IMR-90 (cell line): ENCODE measurements at regions not wholly inside any gene's neighbourhood (a gene's known extent, or its start where the extent isn't known, plus 50 kb on each side); places are given as distances from the start of the nearest gene placed in this dataset.

ENCODE experiments used
- ATAC-seq: fragments of 200-7000 bp; cut with Tn5 transposase; 2 replicates; pipeline ENCODE4 v1.9.1; 2020; ENCODE audit warnings: low read depth, mild to moderate bottlenecking, moderate library complexity
- BruUV-seq: library from RNA; stranded (reverse); fragments of 400-500 nt; replicated peaks from 2 replicates; lab custom pipeline; 2021; lab: Mats Ljungman, UMichigan
- CTCF ChIA-PET: fragments of 300-600 bp; formaldehyde crosslinking; extraction: SDS; loops from one replicate; lab custom pipeline; 2021; ENCODE audit warnings: antibody characterized with exemption; lab: Yijun Ruan, JAX
- POLR2A ChIA-PET: fragments of 300-600 bp; sonication (Branson Sonifier 250); formaldehyde crosslinking; loops from one replicate; lab custom pipeline; 2022; ENCODE audit warnings: antibody characterized with exemption; ENCODE audit not compliant: unreplicated experiment; lab: Charles Lee
- DNase-seq: peaks from one replicate; pipeline ENCODE4 v3.0.0; 2013
- H2AFZ ChIP-seq: replicated peaks from 2 replicates; pipeline ENCODE3; 2013; ENCODE audit warnings: low read length, mild to moderate bottlenecking; ENCODE audit not compliant: poor library complexity
- H2AK5ac ChIP-seq: 2 replicates; pipeline ENCODE4 v1.6.1; 2013; ENCODE audit warnings: low read depth, low read length, inconsistent platforms
- H2AK9ac ChIP-seq: replicated peaks from 2 replicates; pipeline ENCODE3; 2013; ENCODE audit warnings: mild to moderate bottlenecking, low read depth, low read length, moderate library complexity; ENCODE audit not compliant: poor library complexity
- H2BK120ac ChIP-seq: 2 replicates; pipeline ENCODE4 v1.6.1; 2013; ENCODE audit warnings: low read depth, low read length, inconsistent platforms
- H2BK15ac ChIP-seq: 3 replicates; pipeline ENCODE4 v1.6.1; 2013; ENCODE audit warnings: low read depth, low read length, inconsistent platforms
- H2BK20ac ChIP-seq: 2 replicates; pipeline ENCODE4 v1.6.1; 2013; ENCODE audit warnings: low read depth, mild to moderate bottlenecking, inconsistent platforms, low read length, moderate library complexity
- H2BK5ac ChIP-seq: 2 replicates; pipeline ENCODE4 v1.6.1; 2013; ENCODE audit warnings: mild to moderate bottlenecking, low read depth, low read length, inconsistent platforms; ENCODE audit not compliant: poor library complexity, severe bottlenecking
- H3K14ac ChIP-seq: replicated peaks from 2 replicates; pipeline ENCODE4 v1.6.1; 2013; ENCODE audit warnings: low read depth, low read length, inconsistent platforms
- H3K18ac ChIP-seq: 2 replicates; pipeline ENCODE4 v1.6.1; 2013; ENCODE audit warnings: low read depth, low read length, control low read depth
- H3K23ac ChIP-seq: 2 replicates; pipeline ENCODE4 v1.6.1; 2013; ENCODE audit warnings: low read depth, low read length, inconsistent platforms
- H3K27ac ChIP-seq: 2 replicates; pipeline ENCODE4 v1.5.1; 2013; ENCODE audit warnings: mild to moderate bottlenecking, control low read depth, low read length; ENCODE audit not compliant: insufficient read depth
- H3K27me3 ChIP-seq: 2 replicates; pipeline ENCODE4 v1.6.1; 2013; ENCODE audit warnings: low read length; ENCODE audit not compliant: control insufficient read depth, insufficient read depth
- H3K36me3 ChIP-seq: 2 replicates; pipeline ENCODE4 v1.6.1; 2013; ENCODE audit warnings: low read length, mixed read lengths; ENCODE audit not compliant: control insufficient read depth, insufficient read depth
- H3K4ac ChIP-seq: 2 replicates; pipeline ENCODE4 v1.6.1; 2013; ENCODE audit warnings: low read depth, low read length, inconsistent platforms
- H3K4me1 ChIP-seq: 2 replicates; pipeline ENCODE4 v1.6.1; 2013; ENCODE audit warnings: low read length, mixed read lengths; ENCODE audit not compliant: control insufficient read depth, insufficient read depth
- H3K4me2 ChIP-seq: 2 replicates; pipeline ENCODE4 v1.6.1; 2013; ENCODE audit warnings: low read depth, mild to moderate bottlenecking, control low read depth, low read length, moderate library complexity
- H3K4me3 ChIP-seq: 2 replicates; pipeline ENCODE4 v1.5.1; 2013; ENCODE audit warnings: low read depth, mild to moderate bottlenecking, control low read depth, low read length, moderate library complexity; ENCODE audit not compliant: insufficient read depth
- H3K56ac ChIP-seq: 2 replicates; pipeline ENCODE4 v1.6.1; 2013; ENCODE audit warnings: low read length, inconsistent platforms; ENCODE audit not compliant: insufficient read depth; ENCODE audit errors: extremely low read depth
- H3K79me1 ChIP-seq, 2 experiments: 2 replicates each; pipeline ENCODE4 v1.6.1; 2013; ENCODE audit warnings: low read length in 2 of 2, inconsistent platforms in 1 of 2, low read depth in 1 of 2
- H3K9ac ChIP-seq: 2 replicates; pipeline ENCODE4 v1.6.1; 2013; ENCODE audit warnings: low read depth, low read length, control low read depth
- H3K9me1 ChIP-seq: 2 replicates; pipeline ENCODE4 v1.6.1; 2013; ENCODE audit warnings: low read length, inconsistent platforms; ENCODE audit not compliant: insufficient read depth
- H3K9me3 ChIP-seq: 2 replicates; pipeline ENCODE4 v1.6.1; 2013; ENCODE audit warnings: low read length; ENCODE audit not compliant: control insufficient read depth, insufficient read depth
- H4K20me1 ChIP-seq: 2 replicates; pipeline ENCODE4 v1.6.1; 2013; ENCODE audit warnings: low read length, inconsistent platforms; ENCODE audit not compliant: insufficient read depth
- H4K5ac ChIP-seq: 2 replicates; pipeline ENCODE4 v1.6.1; 2013; ENCODE audit warnings: mild to moderate bottlenecking, low read depth, low read length, control low read depth
- H4K8ac ChIP-seq, 2 experiments: 2 replicates each; pipeline ENCODE4 v1.6.1; 2013; ENCODE audit warnings: low read depth in 2 of 2, low read length in 2 of 2, control low read depth in 1 of 2, inconsistent platforms in 1 of 2
- H4K91ac ChIP-seq: 2 replicates; pipeline ENCODE4 v1.6.1; 2013; ENCODE audit warnings: low read depth, low read length, inconsistent platforms; ENCODE audit not compliant: insufficient read depth
- BHLHE40 ChIP-seq: fragments of 150-350 bp; IDR thresholded peaks from 2 replicates; pipeline ENCODE4 v1.6.1; 2016; ENCODE audit warnings: mild to moderate bottlenecking, low read depth, low read length
- CEBPB ChIP-seq: IDR thresholded peaks from 2 replicates; pipeline ENCODE4 v1.6.1; 2012; ENCODE audit warnings: low read depth, low read length, improper control_type of control experiment
- CHD1 ChIP-seq: IDR thresholded peaks from 2 replicates; pipeline ENCODE4 v1.6.1; 2012; ENCODE audit warnings: low read depth, low read length, improper control_type of control experiment
- CTCF ChIP-seq: conservative IDR thresholded peaks from 2 replicates; pipeline ENCODE4 v1.5.1; 2012; ENCODE audit warnings: mild to moderate bottlenecking, low read depth, low read length, improper control_type of control experiment
- ELK1 ChIP-seq: fragments of 150-350 bp; IDR thresholded peaks from 2 replicates; pipeline ENCODE4 v1.6.1; 2016; ENCODE audit warnings: low read depth, mild to moderate bottlenecking, low read length, moderate library complexity, borderline replicate concordance
- FOS ChIP-seq: fragments of 150-350 bp; IDR thresholded peaks from 2 replicates; pipeline ENCODE4 v1.6.1; 2016; ENCODE audit warnings: low read depth, low read length
- MAFK ChIP-seq: IDR thresholded peaks from 2 replicates; pipeline ENCODE4 v1.6.1; 2012; ENCODE audit warnings: low read depth, low read length, improper control_type of control experiment
- MAZ ChIP-seq: IDR thresholded peaks from 2 replicates; pipeline ENCODE4 v1.6.1; 2012; ENCODE audit warnings: low read depth, mild to moderate bottlenecking, low read length, improper control_type of control experiment, moderate library complexity, borderline replicate concordance
- MXI1 ChIP-seq: IDR thresholded peaks from 2 replicates; pipeline ENCODE4 v1.6.1; 2012; ENCODE audit warnings: low read depth, mild to moderate bottlenecking, low read length, moderate library complexity, borderline replicate concordance
- NFE2L2 ChIP-seq: fragments of 150-350 bp; IDR thresholded peaks from 2 replicates; pipeline ENCODE4 v1.6.1; 2016; ENCODE audit warnings: low read depth, mild to moderate bottlenecking, low read length
- POLR2A ChIP-seq: IDR thresholded peaks from 2 replicates; pipeline ENCODE4 v1.6.1; 2012; ENCODE audit warnings: mild to moderate bottlenecking, low read depth, low read length
- RAD21 ChIP-seq: IDR thresholded peaks from 2 replicates; pipeline ENCODE4 v1.6.1; 2012; ENCODE audit warnings: low read length, improper control_type of control experiment
- RCOR1 ChIP-seq: IDR thresholded peaks from 2 replicates; pipeline ENCODE4 v1.6.1; 2012; ENCODE audit warnings: mild to moderate bottlenecking, low read length, improper control_type of control experiment; ENCODE audit not compliant: insufficient replicate concordance
- RFX5 ChIP-seq: IDR thresholded peaks from 2 replicates; pipeline ENCODE4 v1.8.0; 2012; ENCODE audit warnings: low read depth, mild to moderate bottlenecking, low read length, moderate library complexity
- SMC3 ChIP-seq: fragments of 150-350 bp; IDR thresholded peaks from 2 replicates; pipeline ENCODE4 v1.6.1; 2016; ENCODE audit warnings: low read depth, mild to moderate bottlenecking, antibody characterized with exemption, low read length, moderate library complexity
- USF2 ChIP-seq: fragments of 150-350 bp; IDR thresholded peaks from 2 replicates; pipeline ENCODE4 v1.6.1; 2017; ENCODE audit warnings: mild to moderate bottlenecking, antibody characterized with exemption, low read length, low read depth
- WGBS, 2 experiments: methylation state at CpG; one replicate each; pipeline versions ENCODE4 v1.1.5 to v1.1.7; 2013; ENCODE audit warnings: missing lambda C conversion rate in 2 of 2; ENCODE audit not compliant: insufficient read length in 1 of 2; ENCODE audit errors: extremely low coverage in 2 of 2; 5-methylcytosine and 5-hydroxymethylcytosine counted together
- dilution Hi-C: fragments of 300-500 bp; cut with HindIII; formaldehyde crosslinking; loops from one replicate; pipeline ENCODE4 v1.14.3; 2018; ENCODE audit warnings: low sequenced_read_pairs; ENCODE audit not compliant: unreplicated experiment
- in situ Hi-C: fragments of 300-500 bp; cut with MboI; formaldehyde crosslinking; loops from 3 replicates; pipeline ENCODE4 v1.14.3; 2019; ENCODE audit warnings: low sequenced_read_pairs, inconsistent platforms, mixed read lengths
- intact Hi-C: fragments of 100-400 bp; cut with micrococcal nuclease; formaldehyde crosslinking; loops from 2 replicates; pipeline ENCODE4 v1.10.0; 2022

GRCh38 chr2:161031511-161031910 is 128.7 kb upstream of the TANK start:
- TF ChIP-seq NFE2L2 = no peak
- no peak for TF ChIP-seq MAZ
- no peak for TF ChIP-seq ELK1
- no peak for TF ChIP-seq CEBPB
- TF ChIP-seq BHLHE40 = no peak
- TF ChIP-seq CTCF = no peak
- no peak for TF ChIP-seq RFX5
- TF ChIP-seq SMC3 = no peak
- no peak for TF ChIP-seq RCOR1
- no peak for TF ChIP-seq MXI1
- TF ChIP-seq MAFK = no peak
- TF ChIP-seq POLR2A = no peak
- no peak for TF ChIP-seq RAD21
- TF ChIP-seq FOS = no peak
- no peak for TF ChIP-seq CHD1
- no peak for TF ChIP-seq USF2
- no CpG with 5 or more reads among the region's 3 CpGs for WGBS, 2 experiments
- H2BK20ac ChIP-seq = peak overlapping the region; percentile 99
- H3K4me2 ChIP-seq = no peak overlapping the region
- H3K9me3 ChIP-seq = no peaks in the 10 kb centered on the region
- intact Hi-C loops (loop anchor here (5.0 to 10.0 kb wide), 2 partner anchors 131 to 1497 kb away; partner anchors contain the start of gene TANK), dilution Hi-C loops (no loop called here), in situ Hi-C loops (no loop called here)
- H2BK15ac ChIP-seq = peak overlapping the region; percentile 88
- ChIA-PET POLR2A (no interaction called here), CTCF (no interaction called here)
- no peak overlapping the region for H3K4me3 ChIP-seq
- H3K14ac ChIP-seq = peak overlapping the region; percentile 92
- H3K27ac ChIP-seq = peak overlapping the region; percentile 99; the same call in 1 of the 2 replicates
- no peak overlapping the region for H2AK9ac ChIP-seq
- peak overlapping the region; percentile 72 for H4K5ac ChIP-seq
- DNase-seq (peak; percentile 39), ATAC-seq (no peak)
- H3K4me1 ChIP-seq = peaks cover 17% of the 10 kb centered on the region
- H3K9me1 ChIP-seq = peaks cover 10% of the 10 kb centered on the region; the same call in 1 of the 2 replicates
- peak overlapping the region; percentile 96; the same call in 1 of the 2 replicates for H3K23ac ChIP-seq
- no peaks in the 10 kb centered on the region for H3K27me3 ChIP-seq
- peak overlapping the region; percentile 96 for H3K18ac ChIP-seq
- no peak overlapping the region for H3K9ac ChIP-seq
- peak overlapping the region; percentile 97 for H4K91ac ChIP-seq
- H3K56ac ChIP-seq = peak overlapping the region; percentile 94
- no TSS peak for BruUV-seq
- peak overlapping the region; percentile 99 for H3K4ac ChIP-seq
- H2AK5ac ChIP-seq = peak overlapping the region; percentile 91
- H2BK5ac ChIP-seq = peak overlapping the region; percentile 100
- no peaks in the 10 kb centered on the region for H3K36me3 ChIP-seq
- H2AFZ ChIP-seq = no peak overlapping the region
- H3K79me1 ChIP-seq = no peaks in the 10 kb centered on the region
- H4K20me1 ChIP-seq = no peaks in the 10 kb centered on the region
- H2BK120ac ChIP-seq = peak overlapping the region; percentile 100
- peak overlapping the region; percentile 65 to 99; a peak in 3 of 4 replicates for H4K8ac ChIP-seq
